A549 (cell line): ENCODE measurements at regions not wholly inside any gene's neighbourhood (a gene's known extent, or its start where the extent isn't known, plus 50 kb on each side); places are given as distances from the start of the nearest gene placed in this dataset.

Source experiments
- CTCF ChIP-seq: fragments of >200 bp; sonication (Bioruptor Twin); formaldehyde crosslinking; IDR thresholded peaks from 3 replicates; pipeline ENCODE4 v1.5.1; 2016
- RAD21 ChIP-seq, 2 experiments: fragments of >200 bp in 1 of 2; sonication (Bioruptor Twin) in 1 of 2; formaldehyde crosslinking in 1 of 2; IDR thresholded peaks in 1 of 2; conservative IDR thresholded peaks in 1 of 2; 2 replicates in 1 of 2; 3 replicates in 1 of 2; pipeline ENCODE4 v1.6.1; 2012 to 2018; ENCODE audit warnings: inconsistent platforms in 1 of 2
- ZSCAN20 ChIP-seq: fragments of 250-450 bp; sonication (Bioruptor Pico); IDR thresholded peaks from 2 replicates; pipeline ENCODE4 v1.8.0; 2022; ENCODE audit warnings: mild to moderate bottlenecking, moderate library complexity

- TF ChIP-seq RAD21 (conservative IDR thresholded peaks at IDR 0.05 in 1 of 2, IDR thresholded peaks at IDR 0.05 in 1 of 2) (no peak), ZSCAN20 (CRISPR knock-in tag) (no peak), CTCF (no peak)
Observed at GRCh38 chr18:26778054-26778393, 87.5 kb downstream of the AQP4 start.
